Astrocyte (in vitro differentiated cells and primary cell): ENCODE measurements at regions not wholly inside any gene's neighbourhood (a gene's known extent, or its start where the extent isn't known, plus 50 kb on each side); places are given as distances from the start of the nearest gene placed in this dataset.

Experiments used
- DNase-seq: peaks from one replicate; pipeline ENCODE4 v3.0.0-alpha.2; 2010; ENCODE audit warnings: low read depth
- FAIRE-seq: peaks from 2 replicates; lab custom pipeline; 2011; peaks lifted over from hg19 to GRCh38; lab: Jason Lieb, UNC
- H2AFZ ChIP-seq: 2 replicates; pipeline ENCODE4 v1.6.0; 2012; ENCODE audit warnings: low read depth, low read length, inconsistent platforms
- H3K27ac ChIP-seq: 2 replicates; pipeline ENCODE4 v1.5.1; 2011; ENCODE audit warnings: low read depth, low read length, inconsistent platforms
- H3K27me3 ChIP-seq: 2 replicates; pipeline ENCODE4 v1.6.0; 2011; ENCODE audit warnings: low read length, inconsistent platforms; ENCODE audit not compliant: insufficient read depth
- H3K36me3 ChIP-seq: 2 replicates; pipeline ENCODE4 v1.5.1; 2011; ENCODE audit warnings: low read length, inconsistent platforms; ENCODE audit not compliant: insufficient read depth
- H3K4me1 ChIP-seq: 2 replicates; pipeline ENCODE4 v1.5.1; 2011; ENCODE audit warnings: low read length, inconsistent platforms; ENCODE audit not compliant: insufficient read depth
- H3K4me2 ChIP-seq: 2 replicates; pipeline ENCODE4 v1.6.0; 2012; ENCODE audit warnings: low read length, inconsistent platforms
- H3K4me3 ChIP-seq: 2 replicates; pipeline ENCODE4 v1.5.1; 2011; ENCODE audit warnings: low read depth, mild to moderate bottlenecking, low read length, inconsistent platforms; ENCODE audit not compliant: insufficient read depth
- H3K79me2 ChIP-seq: 2 replicates; pipeline ENCODE4 v1.6.0; 2012; ENCODE audit warnings: mild to moderate bottlenecking, low read length, inconsistent platforms; ENCODE audit not compliant: insufficient read depth
- H3K9ac ChIP-seq: 2 replicates; pipeline ENCODE4 v1.6.0; 2012; ENCODE audit warnings: mild to moderate bottlenecking, low read length, inconsistent platforms
- H3K9me3 ChIP-seq: 2 replicates; pipeline ENCODE4 v1.5.1; 2012; ENCODE audit warnings: low read depth, mild to moderate bottlenecking, low read length, inconsistent platforms; ENCODE audit not compliant: insufficient read depth
- H4K20me1 ChIP-seq: 2 replicates; pipeline ENCODE4 v1.6.0; 2012; ENCODE audit warnings: low read length, inconsistent platforms; ENCODE audit not compliant: insufficient read depth
- H3K27ac Mint-ChIP-seq: one replicate; pipeline ENCODE4 v1.8.0; 2021; ENCODE audit warnings: mild to moderate bottlenecking, mixed read lengths; ENCODE audit not compliant: unreplicated experiment
- H3K27me3 Mint-ChIP-seq: one replicate; pipeline ENCODE4 v1.8.0; 2021; ENCODE audit warnings: low read depth, mixed read lengths; ENCODE audit not compliant: unreplicated experiment
- H3K36me3 Mint-ChIP-seq: one replicate; pipeline ENCODE4 v1.8.0; 2021; ENCODE audit warnings: low read depth, mixed read lengths; ENCODE audit not compliant: unreplicated experiment
- H3K4me1 Mint-ChIP-seq: one replicate; pipeline ENCODE4 v1.8.0; 2021; ENCODE audit warnings: low read depth, mixed read lengths; ENCODE audit not compliant: unreplicated experiment
- H3K4me3 Mint-ChIP-seq: one replicate; pipeline ENCODE4 v1.8.0; 2021; ENCODE audit warnings: mild to moderate bottlenecking, moderate library complexity, mixed read lengths; ENCODE audit not compliant: unreplicated experiment
- H3K9me3 Mint-ChIP-seq: one replicate; pipeline ENCODE4 v1.8.0; 2021; ENCODE audit warnings: mild to moderate bottlenecking, mixed read lengths; ENCODE audit not compliant: unreplicated experiment
- EZH2 ChIP-seq: IDR thresholded peaks from 2 replicates; pipeline ENCODE4 v1.6.1; 2012; ENCODE audit warnings: mild to moderate bottlenecking, low read length, inconsistent platforms; ENCODE audit not compliant: insufficient read depth
- TF ChIP-seq, protein P1 (sequence below): IDR thresholded peaks from 2 replicates; pipeline ENCODE4 v1.5.1; 2011; ENCODE audit warnings: low read depth, mild to moderate bottlenecking, inconsistent platforms, low read length, moderate library complexity; ENCODE audit not compliant: insufficient read depth

DNA sequence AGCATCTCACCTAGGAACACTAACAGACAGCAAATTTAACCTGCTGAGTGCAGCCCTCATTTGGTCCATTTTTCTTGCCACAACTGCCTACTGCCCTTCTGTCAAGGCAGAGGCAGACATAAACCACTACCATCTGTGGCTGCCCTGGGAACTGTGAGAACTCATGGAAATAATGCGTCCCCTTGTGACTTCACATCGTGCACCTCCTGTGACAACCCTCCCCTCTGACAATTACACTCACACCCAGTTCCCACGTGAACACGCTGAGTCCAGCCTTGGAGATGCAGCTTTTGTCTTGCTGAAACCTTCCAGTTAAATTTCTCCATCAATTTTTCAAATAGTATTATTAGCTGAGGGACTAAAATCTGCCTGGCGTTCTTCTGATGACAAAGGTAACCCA is 193.1 kb upstream of the KLF14 start:
- peaks cover 45% of the 10 kb centered on the region for H4K20me1 ChIP-seq

DNA sequence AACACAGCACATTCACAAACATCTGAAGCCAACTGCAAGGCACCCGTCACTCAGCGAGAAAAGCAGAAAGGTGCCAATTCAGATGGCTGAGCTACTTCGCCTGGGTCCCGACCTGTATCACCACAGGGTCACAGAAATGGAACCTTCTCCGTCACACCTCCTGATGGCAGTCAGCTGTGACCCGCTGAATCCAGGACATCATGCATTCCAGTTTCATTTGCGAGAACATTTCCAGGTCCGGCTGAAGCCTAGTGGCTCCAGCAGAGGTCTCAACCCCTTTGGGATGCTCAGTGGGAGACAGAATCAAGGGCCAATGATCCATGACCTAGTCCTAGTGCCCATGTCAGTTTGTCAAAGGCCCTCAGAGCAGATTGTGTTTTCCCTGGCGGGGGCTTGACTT is 193.6 kb upstream of the KLF14 start:
- peaks cover 46% of the 10 kb centered on the region for H4K20me1 ChIP-seq
- DNase-seq, result no peak
- H3K36me3 Mint-ChIP-seq, result peaks cover 3% of the 10 kb centered on the region
- no peak for TF ChIP-seq EZH2
- TF ChIP-seq, protein P1, sequence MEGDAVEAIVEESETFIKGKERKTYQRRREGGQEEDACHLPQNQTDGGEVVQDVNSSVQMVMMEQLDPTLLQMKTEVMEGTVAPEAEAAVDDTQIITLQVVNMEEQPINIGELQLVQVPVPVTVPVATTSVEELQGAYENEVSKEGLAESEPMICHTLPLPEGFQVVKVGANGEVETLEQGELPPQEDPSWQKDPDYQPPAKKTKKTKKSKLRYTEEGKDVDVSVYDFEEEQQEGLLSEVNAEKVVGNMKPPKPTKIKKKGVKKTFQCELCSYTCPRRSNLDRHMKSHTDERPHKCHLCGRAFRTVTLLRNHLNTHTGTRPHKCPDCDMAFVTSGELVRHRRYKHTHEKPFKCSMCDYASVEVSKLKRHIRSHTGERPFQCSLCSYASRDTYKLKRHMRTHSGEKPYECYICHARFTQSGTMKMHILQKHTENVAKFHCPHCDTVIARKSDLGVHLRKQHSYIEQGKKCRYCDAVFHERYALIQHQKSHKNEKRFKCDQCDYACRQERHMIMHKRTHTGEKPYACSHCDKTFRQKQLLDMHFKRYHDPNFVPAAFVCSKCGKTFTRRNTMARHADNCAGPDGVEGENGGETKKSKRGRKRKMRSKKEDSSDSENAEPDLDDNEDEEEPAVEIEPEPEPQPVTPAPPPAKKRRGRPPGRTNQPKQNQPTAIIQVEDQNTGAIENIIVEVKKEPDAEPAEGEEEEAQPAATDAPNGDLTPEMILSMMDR, result no peak
- no peak overlapping the region for H3K4me3 ChIP-seq
- no peak overlapping the region for H3K4me2 ChIP-seq
- peaks cover 19% of the 10 kb centered on the region for H3K4me1 Mint-ChIP-seq
- FAIRE-seq, result no peak
- no peaks in the 10 kb centered on the region for H3K9me3 ChIP-seq
- H3K36me3 ChIP-seq, result peaks cover 4% of the 10 kb centered on the region
- H3K9ac ChIP-seq, result no peak overlapping the region
- peaks cover 12% of the 10 kb centered on the region for H3K4me1 ChIP-seq
- H3K27ac ChIP-seq, result no peak overlapping the region
- peaks cover 99% of the 10 kb centered on the region for H3K79me2 ChIP-seq
- H3K27me3 ChIP-seq, result no peaks in the 10 kb centered on the region
- H3K27me3 Mint-ChIP-seq, result no peaks in the 10 kb centered on the region
- no peaks in the 10 kb centered on the region for H3K9me3 Mint-ChIP-seq
- H2AFZ ChIP-seq, result no peak overlapping the region
- H3K4me3 Mint-ChIP-seq, result no peak overlapping the region
- no peak overlapping the region for H3K27ac Mint-ChIP-seq

More for the DNA sequence above, 193.1 kb upstream of the KLF14 start:
- no peak overlapping the region for H3K27ac ChIP-seq
- no peak for FAIRE-seq
- Mint-ChIP-seq H3K36me3 (peaks cover 3% of the 10 kb centered on the region), H3K9me3 (no peaks in the 10 kb centered on the region), H3K27ac (no peak overlapping the region), H3K27me3 (no peaks in the 10 kb centered on the region), H3K4me1 (peaks cover 21% of the 10 kb centered on the region), H3K4me3 (no peak overlapping the region)
- no peak overlapping the region for H3K9ac ChIP-seq
- peaks cover 17% of the 10 kb centered on the region for H3K4me1 ChIP-seq
- no peak for DNase-seq
- no peaks in the 10 kb centered on the region for H3K9me3 ChIP-seq
- no peak overlapping the region for H2AFZ ChIP-seq
- H3K36me3 ChIP-seq, result peaks cover 4% of the 10 kb centered on the region
- H3K27me3 ChIP-seq, result no peaks in the 10 kb centered on the region
- peaks cover 99% of the 10 kb centered on the region for H3K79me2 ChIP-seq
- H3K4me3 ChIP-seq, result no peak overlapping the region
- no peak overlapping the region for H3K4me2 ChIP-seq
- TF ChIP-seq, protein P1, result no peak
- no peak for TF ChIP-seq EZH2

- H3K4me1 Mint-ChIP-seq, result peaks cover 10% of the 10 kb centered on the region
- peaks cover 4% of the 10 kb centered on the region for H3K36me3 Mint-ChIP-seq
- Histone ChIP-seq H3K9ac (no peak overlapping the region), H3K36me3 (peaks cover 6% of the 10 kb centered on the region), H4K20me1 (peaks cover 64% of the 10 kb centered on the region), H3K4me1 (no peaks in the 10 kb centered on the region), H3K27me3 (no peaks in the 10 kb centered on the region), H3K9me3 (no peaks in the 10 kb centered on the region), H3K79me2 (peaks cover 99% of the 10 kb centered on the region), H3K4me3 (no peak overlapping the region), H2AFZ (no peak overlapping the region), H3K4me2 (no peak overlapping the region), H3K27ac (no peak overlapping the region)
- no peaks in the 10 kb centered on the region for H3K9me3 Mint-ChIP-seq
- peak overlapping the region; percentile 26 for H3K27ac Mint-ChIP-seq
- DNase-seq (no peak), FAIRE-seq (no peak)
- H3K4me3 Mint-ChIP-seq, result no peak overlapping the region
- no peaks in the 10 kb centered on the region for H3K27me3 Mint-ChIP-seq
- TF ChIP-seq, protein P1, result no peak
- TF ChIP-seq EZH2, result no peak
These were observed 196.1 kb upstream of the KLF14 start for GRCh38 chr7:130929896-130930659.
